GM18505 (cell line): ENCODE measurements at regions not wholly inside any gene's neighbourhood (a gene's known extent, or its start where the extent isn't known, plus 50 kb on each side); places are given as distances from the start of the nearest gene placed in this dataset.
"Not testable (repeated sequence)": the region's sequence is repeated elsewhere in the genome, so short reads cannot be mapped to it uniquely, and the experiment has no call there.

Experiments
- ATAC-seq: cut with Tn5 transposase; IDR thresholded peaks from one replicate; pipeline ENCODE4 v1.9.1; 2021; ENCODE audit not compliant: unreplicated experiment
- POLR2A ChIP-seq: IDR thresholded peaks from 4 replicates; pipeline ENCODE4 v1.6.1; 2011; ENCODE audit warnings: borderline replicate concordance; ENCODE audit not compliant: insufficient read depth, insufficient read length; ENCODE audit errors: extremely low read depth

- TF ChIP-seq POLR2A, result no peak
- ATAC-seq, result no peak
Observed at GRCh38 chr7:69047151-69047754, 551.0 kb upstream of the AUTS2 start.

- TF ChIP-seq POLR2A, result no peak
- ATAC-seq, result no peak
Observed at GRCh38 chr7:69049326-69049725, 548.9 kb upstream of the AUTS2 start.

GRCh38 chr7:69052447-69052846 lies 545.8 kb upstream of the AUTS2 start:
- ATAC-seq, result no peak
- no peak for TF ChIP-seq POLR2A

- TF ChIP-seq POLR2A, result no peak
- no peak for ATAC-seq
Observed at GRCh38 chr7:69060516-69060915, 537.8 kb upstream of the AUTS2 start.

GRCh38 chr7:69062020-69062765 lies 536.1 kb upstream of the AUTS2 start:
- TF ChIP-seq POLR2A, result no peak
- no peak for ATAC-seq

GRCh38 chr7:69067397-69067796 lies 530.9 kb upstream of the AUTS2 start:
- no peak for ATAC-seq
- no peak for TF ChIP-seq POLR2A

- TF ChIP-seq POLR2A, result no peak
- ATAC-seq, result no peak
Observed at GRCh38 chr7:69070476-69070875, 527.8 kb upstream of the AUTS2 start.

- ATAC-seq, result no peak
- no peak for TF ChIP-seq POLR2A
Observed at GRCh38 chr7:69076566-69076965, 521.7 kb upstream of the AUTS2 start.

GRCh38 chr7:69078997-69079769 lies 519.1 kb upstream of the AUTS2 start:
- no peak for ATAC-seq
- TF ChIP-seq POLR2A, result no peak

GRCh38 chr7:69087281-69087680 lies 511.0 kb upstream of the AUTS2 start:
- not testable (repeated sequence) for ATAC-seq

- ATAC-seq, result no peak
- no peak for TF ChIP-seq POLR2A
Observed at GRCh38 chr7:69088185-69088584, 510.1 kb upstream of the AUTS2 start.

- no peak for TF ChIP-seq POLR2A
- no peak for ATAC-seq
Observed at GRCh38 chr7:69090936-69091335, 507.3 kb upstream of the AUTS2 start.

- ATAC-seq, result no peak
- TF ChIP-seq POLR2A, result no peak
Observed at GRCh38 chr7:69091521-69091920, 506.8 kb upstream of the AUTS2 start.

GRCh38 chr7:69095127-69095526 lies 503.1 kb upstream of the AUTS2 start:
- no peak for ATAC-seq
- TF ChIP-seq POLR2A, result no peak
